K562 (cell line): ENCODE measurements at regions not wholly inside any gene's neighbourhood (a gene's known extent, or its start where the extent isn't known, plus 50 kb on each side); places are given as distances from the start of the nearest gene placed in this dataset.

ENCODE experiments used
- ATAC-seq: fragments of 200-7000 bp; cut with Tn5 transposase; 3 replicates; pipeline ENCODE4 v1.9.1; 2020; ENCODE audit warnings: moderate library complexity
- BruUV-seq: library from RNA; stranded (reverse); fragments of 400-500 nt; replicated peaks from 2 replicates; lab custom pipeline; 2021; lab: Mats Ljungman, UMichigan
- CTCF ChIA-PET: fragments of 300-600 bp; formaldehyde crosslinking; extraction: SDS; loops from one replicate; lab custom pipeline; 2021; ENCODE audit warnings: low intra/inter-chr PET ratio; lab: Yijun Ruan, JAX
- POLR2A ChIA-PET: fragments of 300-600, 350-650 bp; sonication (Branson Sonifier 250); formaldehyde crosslinking; extraction: SDS; loops from one replicate; lab custom pipeline; 2021; ENCODE audit warnings: antibody characterized with exemption, inconsistent platforms; lab: Yijun Ruan, JAX
- DNase-seq, 4 experiments: peaks; one replicate each; pipeline versions ENCODE4 v3.0.0 to v3.0.0-alpha.2; 2011 to 2018; ENCODE audit warnings: low spot score in 3 of 4, mixed read lengths in 3 of 4; ENCODE audit errors: extremely low read depth in 1 of 4
- FAIRE-seq: peaks from 2 replicates; lab custom pipeline; 2011; peaks lifted over from hg19 to GRCh38; lab: Jason Lieb, UNC
- H2AFZ ChIP-seq: 2 replicates; pipeline ENCODE4 v1.6.0; 2011; ENCODE audit warnings: low read depth, low read length, control low read depth, inconsistent platforms
- H3K27ac ChIP-seq: fragments of 200-600 bp; 3 replicates; pipeline ENCODE4 v1.8.0; 2011; ENCODE audit warnings: low read depth, mild to moderate bottlenecking, control low read depth, inconsistent platforms, low read length, moderate library complexity, mixed read lengths; ENCODE audit errors: extremely low read depth
- H3K27me3 ChIP-seq, 2 experiments: fragments of 300-600 bp in 1 of 2; 2 replicates in 1 of 2; 3 replicates in 1 of 2; pipeline versions ENCODE4 v1.6.0 to v1.8.0; 2011; ENCODE audit warnings: inconsistent platforms in 2 of 2, low read length in 2 of 2, mild to moderate bottlenecking in 1 of 2, mixed read lengths in 1 of 2, moderate library complexity in 1 of 2; ENCODE audit not compliant: control insufficient read depth in 2 of 2, insufficient read depth in 2 of 2
- H3K36me3 ChIP-seq: fragments of 300-600 bp; 3 replicates; pipeline ENCODE4 v1.8.0; 2011; ENCODE audit warnings: mild to moderate bottlenecking, low read length, inconsistent platforms; ENCODE audit not compliant: control insufficient read depth, insufficient read depth
- H3K4me1 ChIP-seq, 2 experiments: fragments of 200-600 bp in 1 of 2; replicated peaks in 1 of 2; 2 replicates in 1 of 2; 3 replicates in 1 of 2; pipeline versions ENCODE4 v1.5.1 to v1.8.0; 2011; ENCODE audit warnings: inconsistent platforms in 2 of 2, low read length in 2 of 2, mild to moderate bottlenecking in 1 of 2, mixed read lengths in 1 of 2, moderate library complexity in 1 of 2; ENCODE audit not compliant: control insufficient read depth in 2 of 2, insufficient read depth in 2 of 2
- H3K4me2 ChIP-seq: 2 replicates; pipeline ENCODE4 v1.6.1; 2011; ENCODE audit warnings: low read length, control low read depth, inconsistent platforms, mixed read lengths; ENCODE audit not compliant: insufficient read depth
- H3K4me3 ChIP-seq: fragments of 200-600 bp; sonication (generic), shearing (Covaris generic); 2 replicates; pipeline ENCODE4 v1.5.1; 2016; ENCODE audit warnings: control low read depth, inconsistent platforms
- H3K79me2 ChIP-seq: fragments of 200-600 bp; 3 replicates; pipeline ENCODE4 v1.8.0; 2011; ENCODE audit warnings: low read length, inconsistent platforms; ENCODE audit not compliant: control insufficient read depth, insufficient read depth
- H3K9ac ChIP-seq, 2 experiments: 2 replicates each; pipeline versions ENCODE4 v1.6.0 to v1.6.1; 2011; ENCODE audit warnings: low read depth in 2 of 2, low read length in 2 of 2, control low read depth in 1 of 2, inconsistent platforms in 1 of 2, mild to moderate bottlenecking in 1 of 2, mixed read lengths in 1 of 2; ENCODE audit not compliant: insufficient read depth in 1 of 2
- H3K9me1 ChIP-seq: one replicate; pipeline ENCODE4 v1.6.0; 2011; ENCODE audit warnings: inconsistent platforms, mild to moderate bottlenecking, low read length, moderate library complexity; ENCODE audit not compliant: control insufficient read depth, insufficient read depth
- H3K9me3 ChIP-seq: replicated peaks from 2 replicates; pipeline ENCODE4 v1.5.1; 2011; ENCODE audit warnings: low read depth, low read length, inconsistent platforms; ENCODE audit not compliant: control insufficient read depth, insufficient read depth
- H4K20me1 ChIP-seq: replicated peaks from 2 replicates; pipeline ENCODE4 v1.6.1; 2011; ENCODE audit warnings: low read length, inconsistent platforms, mixed read lengths; ENCODE audit not compliant: control insufficient read depth, insufficient read depth
- ELF4 ChIP-seq: fragments of 450-650 bp; formaldehyde crosslinking; IDR thresholded peaks from 2 replicates; pipeline ENCODE4 v1.4.0; 2022; ENCODE audit warnings: missing genetic modification characterization
- FOS ChIP-seq: IDR thresholded peaks from 3 replicates; pipeline ENCODE4 v1.6.1; 2011; ENCODE audit not compliant: insufficient read length; ENCODE audit errors: extremely low read depth
- KDM4B ChIP-seq, 2 experiments: fragments of 450-650 bp in 1 of 2; sonication (generic) in 1 of 2; IDR thresholded peaks; 2 replicates each; pipeline ENCODE4 v1.6.1; 2016 to 2017; ENCODE audit warnings: borderline replicate concordance in 2 of 2, antibody characterized with exemption in 1 of 2, low read depth in 1 of 2, mild to moderate bottlenecking in 1 of 2
- MIER1 ChIP-seq: fragments of 450-650 bp; IDR thresholded peaks from 2 replicates; pipeline ENCODE4 v1.6.1; 2016; ENCODE audit warnings: antibody characterized with exemption, mild to moderate bottlenecking, low read depth
- PHF8 ChIP-seq: fragments of 200-600 bp; sonication (generic); IDR thresholded peaks from 2 replicates; pipeline ENCODE4 v1.6.1; 2012; ENCODE audit warnings: mixed run types, mild to moderate bottlenecking, inconsistent platforms, low read length, moderate library complexity, borderline replicate concordance
- PRPF4 ChIP-seq: fragments of 200-400 bp; formaldehyde crosslinking; IDR thresholded peaks from one replicate; pipeline ENCODE4 v1.6.1; 2017; ENCODE audit warnings: low read length, low read depth, mild to moderate bottlenecking; ENCODE audit not compliant: insufficient read depth, poor library complexity, severe bottlenecking
- TCF3 ChIP-seq: sonication (generic); formaldehyde crosslinking; IDR thresholded peaks from 2 replicates; pipeline ENCODE4 v1.4.0; 2020; ENCODE audit warnings: mild to moderate bottlenecking, missing genetic modification reagents
- U2AF2 ChIP-seq: fragments of 200-400 bp; formaldehyde crosslinking; optimal IDR thresholded peaks from 2 replicates; pipeline ENCODE3; 2017; ENCODE audit warnings: low read depth, mild to moderate bottlenecking, low read length
- ZNF3 ChIP-seq: fragments of 250-450 bp; sonication (Bioruptor Pico); IDR thresholded peaks from 2 replicates; pipeline ENCODE4 v1.5.0; 2021; ENCODE audit warnings: mild to moderate bottlenecking, moderate library complexity
- ZNF764 ChIP-seq: fragments of 250-450 bp; sonication (Bioruptor Pico); IDR thresholded peaks from 2 replicates; pipeline ENCODE4 v1.4.0; 2020; ENCODE audit warnings: low read depth, mild to moderate bottlenecking, moderate library complexity
- WGBS: fragments of 100-300 bp; shearing (Covaris generic); methylation state at CpG from one replicate; pipeline ENCODE4 v1.1.6; 2016; ENCODE audit warnings: low coverage, mixed read lengths; ENCODE audit not compliant: insufficient coverage; ENCODE audit errors: missing lambda C conversion rate; 5-methylcytosine and 5-hydroxymethylcytosine counted together
- in situ Hi-C: fragments of 300-500 bp; cut with MboI; formaldehyde crosslinking; loops from 4 replicates; pipeline ENCODE4 v1.15.0; 2018; ENCODE audit warnings: inconsistent platforms, mixed read lengths
- intact Hi-C: fragments of 100-400 bp; cut with micrococcal nuclease; formaldehyde crosslinking; loops from 2 replicates; pipeline ENCODE4 v1.14.2; 2022

DNA sequence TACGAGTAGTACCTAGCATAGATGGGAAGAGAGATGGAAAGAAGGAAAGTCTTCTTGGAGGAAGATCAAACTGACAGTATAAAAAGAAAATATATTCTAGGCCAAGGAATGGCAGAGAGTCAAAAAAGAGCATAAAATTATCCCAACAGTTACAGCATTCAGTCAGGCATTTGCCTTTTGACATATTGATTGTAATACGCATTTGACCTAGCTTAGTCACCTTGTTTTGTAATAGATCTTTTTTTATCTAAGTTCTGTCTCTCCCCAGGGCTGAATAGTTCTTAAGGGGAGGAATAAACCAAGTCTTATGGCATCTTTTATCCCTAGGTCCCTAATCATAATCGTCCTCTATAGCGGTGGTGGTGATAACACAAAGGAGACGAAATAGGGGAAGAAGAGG, 657.3 kb upstream of the PIK3C3 start:
- no peaks in the 10 kb centered on the region for H3K4me1 ChIP-seq
- BruUV-seq = no TSS peak
- H3K9me1 ChIP-seq = no peaks in the 10 kb centered on the region
- 0% methylated on average over 5 of the region's 5 CpGs for WGBS
- no peak overlapping the region for H3K4me2 ChIP-seq
- no peaks in the 10 kb centered on the region for H3K36me3 ChIP-seq
- ChIA-PET POLR2A (no interaction called here), CTCF (no interaction called here)
- H3K9me3 ChIP-seq = no peaks in the 10 kb centered on the region
- no peak overlapping the region for H3K9ac ChIP-seq
- DNase-seq = no peak
- intact Hi-C loops = no loop called here
- no peaks in the 10 kb centered on the region for H4K20me1 ChIP-seq
- no peak overlapping the region for H2AFZ ChIP-seq
- FAIRE-seq = no peak
- no peak overlapping the region for H3K27ac ChIP-seq
- ATAC-seq = no peak
- TF ChIP-seq PRPF4 = no peak
- no peak for TF ChIP-seq ZNF3 (CRISPR knock-in tag)
- TF ChIP-seq TCF3 (CRISPR knock-in tag) = no peak
- no peak for TF ChIP-seq MIER1
- no peak for TF ChIP-seq ELF4
- TF ChIP-seq PHF8 = no peak
- no peak for TF ChIP-seq ZNF764
- no peak for TF ChIP-seq KDM4B (IDR thresholded peaks at IDR 0.05; ENCODE audit: borderline replicate concordance in 2 of 2, low read depth in 1 of 2)
- no peak for TF ChIP-seq U2AF2
- no peak for TF ChIP-seq FOS
- no peaks in the 10 kb centered on the region for H3K79me2 ChIP-seq
- H3K4me3 ChIP-seq = no peak overlapping the region
- in situ Hi-C loops = no loop called here
- no peaks in the 10 kb centered on the region for H3K27me3 ChIP-seq
